ENCODE measurements at regions not wholly inside any gene's neighbourhood (a gene's known extent, or its start where the extent isn't known, plus 50 kb on each side); places are given as distances from the start of the nearest gene placed in this dataset.

GRCh38 chr1:82125866-82126265, 325.1 kb downstream of the ADGRL2 start:
- no peak for DNase-seq
- TF ChIP-seq, protein P1, sequence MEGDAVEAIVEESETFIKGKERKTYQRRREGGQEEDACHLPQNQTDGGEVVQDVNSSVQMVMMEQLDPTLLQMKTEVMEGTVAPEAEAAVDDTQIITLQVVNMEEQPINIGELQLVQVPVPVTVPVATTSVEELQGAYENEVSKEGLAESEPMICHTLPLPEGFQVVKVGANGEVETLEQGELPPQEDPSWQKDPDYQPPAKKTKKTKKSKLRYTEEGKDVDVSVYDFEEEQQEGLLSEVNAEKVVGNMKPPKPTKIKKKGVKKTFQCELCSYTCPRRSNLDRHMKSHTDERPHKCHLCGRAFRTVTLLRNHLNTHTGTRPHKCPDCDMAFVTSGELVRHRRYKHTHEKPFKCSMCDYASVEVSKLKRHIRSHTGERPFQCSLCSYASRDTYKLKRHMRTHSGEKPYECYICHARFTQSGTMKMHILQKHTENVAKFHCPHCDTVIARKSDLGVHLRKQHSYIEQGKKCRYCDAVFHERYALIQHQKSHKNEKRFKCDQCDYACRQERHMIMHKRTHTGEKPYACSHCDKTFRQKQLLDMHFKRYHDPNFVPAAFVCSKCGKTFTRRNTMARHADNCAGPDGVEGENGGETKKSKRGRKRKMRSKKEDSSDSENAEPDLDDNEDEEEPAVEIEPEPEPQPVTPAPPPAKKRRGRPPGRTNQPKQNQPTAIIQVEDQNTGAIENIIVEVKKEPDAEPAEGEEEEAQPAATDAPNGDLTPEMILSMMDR (IDR thresholded peaks at IDR 0.05), result no peak
- TF ChIP-seq POLR2A (IDR thresholded peaks at IDR 0.05), result no peak
- Histone ChIP-seq H3K9me3 (replicated peaks in 1 of 3) (no peaks in the 10 kb centered on the region), H3K27ac (no peak overlapping the region), H3K4me1 (replicated peaks in 1 of 2) (no peaks in the 10 kb centered on the region), H3K27me3 (no peaks in the 10 kb centered on the region), H3K36me3 (replicated peaks in 1 of 2) (no peaks in the 10 kb centered on the region), H3K4me3 (no peak overlapping the region)
- intact Hi-C loops (cut with DNase I), result no loop called here
- WGBS, 4 donors, result 78 to 92% (median 85%) methylated on average over 1 of the region's 1 CpG

DNA sequence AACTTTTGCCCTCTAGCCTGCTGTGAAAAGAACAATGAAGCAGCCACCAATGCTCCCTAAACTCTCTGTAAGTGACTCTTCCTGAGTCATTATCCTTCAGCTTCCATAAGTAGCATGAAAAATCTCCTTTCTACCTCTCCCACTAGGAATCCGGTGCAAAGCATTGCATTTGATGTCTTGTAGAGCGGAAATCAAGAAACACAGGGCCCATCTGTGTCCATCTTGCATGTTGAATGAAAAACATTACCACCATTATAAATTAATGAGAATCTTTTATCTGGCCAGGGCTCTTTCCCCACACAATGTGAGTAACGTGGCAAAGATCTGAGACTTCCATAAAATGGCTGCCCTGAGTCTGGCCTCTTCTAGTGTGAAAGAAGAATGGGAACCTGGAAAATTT, 324.4 kb downstream of the ADGRL2 start:
- intact Hi-C loops (cut with DNase I), result no loop called here
- Histone ChIP-seq H3K27ac (no peak overlapping the region), H3K4me1 (replicated peaks in 1 of 2) (no peaks in the 10 kb centered on the region), H3K36me3 (replicated peaks in 1 of 2) (no peaks in the 10 kb centered on the region), H3K27me3 (no peaks in the 10 kb centered on the region), H3K9me3 (replicated peaks in 1 of 3) (no peaks in the 10 kb centered on the region), H3K4me3 (no peak overlapping the region)
- TF ChIP-seq POLR2A (IDR thresholded peaks at IDR 0.05), result no peak
- TF ChIP-seq, protein P1 (IDR thresholded peaks at IDR 0.05), result no peak
- 87 to 94% (median 92%) methylated on average over 3 of the region's 3 CpGs for WGBS, 4 donors
- no peak for DNase-seq

DNA sequence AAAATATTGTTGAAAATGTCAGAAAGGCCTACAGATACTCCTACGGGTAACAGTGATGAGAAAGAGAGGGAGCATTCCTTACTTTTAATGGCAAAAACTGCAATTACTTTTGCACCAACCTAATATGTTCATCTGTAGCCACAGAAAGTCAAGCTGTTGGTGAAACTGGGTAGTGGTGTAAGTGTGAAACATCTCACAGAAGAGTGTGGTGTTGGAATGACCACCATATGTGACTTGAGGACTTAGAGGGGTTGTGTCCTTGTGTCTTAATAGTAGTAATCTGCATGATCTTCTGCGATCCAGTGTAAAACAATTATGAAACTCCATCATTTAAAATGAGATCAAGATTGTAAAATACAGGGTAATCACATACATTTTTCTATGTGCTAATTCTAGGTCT, 320.7 kb downstream of the ADGRL2 start:
- no peak for DNase-seq
- 88 to 97% (median 95%) methylated on average over 2 of the region's 2 CpGs for WGBS, 4 donors
- no peak overlapping the region for H3K27ac ChIP-seq
- H3K27me3 ChIP-seq, result no peaks in the 10 kb centered on the region
- no peaks in the 10 kb centered on the region for H3K36me3 ChIP-seq (replicated peaks in 1 of 2)
- no peak overlapping the region for H3K4me3 ChIP-seq
- H3K4me1 ChIP-seq (replicated peaks in 1 of 2), result no peaks in the 10 kb centered on the region
- intact Hi-C loops (cut with DNase I), result no loop called here
- TF ChIP-seq, protein P1 (IDR thresholded peaks at IDR 0.05), result no peak
- no peak for TF ChIP-seq POLR2A (IDR thresholded peaks at IDR 0.05)
- no peaks in the 10 kb centered on the region for H3K9me3 ChIP-seq (replicated peaks in 1 of 3)

DNA sequence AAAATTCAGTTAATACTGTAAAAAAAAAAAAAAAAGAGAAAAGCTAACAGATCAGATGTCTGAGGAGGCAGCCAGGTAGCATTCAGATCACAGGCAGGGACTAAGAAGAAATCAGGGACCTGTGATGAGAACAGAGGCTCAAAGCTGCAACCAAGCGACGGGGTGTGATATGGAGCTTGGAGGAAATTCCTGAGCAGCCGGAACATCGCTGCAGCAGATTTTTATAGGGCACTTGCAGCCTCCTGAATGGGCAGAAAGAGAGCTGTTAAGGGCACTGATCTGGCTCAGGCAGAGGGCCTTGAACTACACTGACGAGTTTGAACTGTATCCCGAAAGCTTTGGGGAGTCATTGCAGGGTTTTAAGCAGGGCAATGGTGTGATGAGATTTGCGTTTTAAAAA, 315.4 kb downstream of the ADGRL2 start:
- intact Hi-C loops (cut with DNase I), result no loop called here
- peak in 1 of 7 donors; percentile 14 for DNase-seq
- H3K27ac ChIP-seq, result no peak overlapping the region
- no peaks in the 10 kb centered on the region for H3K36me3 ChIP-seq (replicated peaks in 1 of 2)
- 67 to 73% (median 72%) methylated on average over 7 of the region's 7 CpGs for WGBS, 4 donors
- no peaks in the 10 kb centered on the region for H3K27me3 ChIP-seq
- H3K4me3 ChIP-seq, result no peak overlapping the region
- TF ChIP-seq, protein P1 (IDR thresholded peaks at IDR 0.05), result no peak
- no peak for TF ChIP-seq POLR2A (IDR thresholded peaks at IDR 0.05)
- H3K4me1 ChIP-seq (replicated peaks in 1 of 2), result no peaks in the 10 kb centered on the region
- H3K9me3 ChIP-seq (replicated peaks in 1 of 3), result no peaks in the 10 kb centered on the region

All from adrenal gland (tissue), 9 donors.